ENCODE measurements at regions not wholly inside any gene's neighbourhood (a gene's known extent, or its start where the extent isn't known, plus 50 kb on each side); places are given as distances from the start of the nearest gene placed in this dataset.

GRCh38 chr10:29836396-29836795, 201.6 kb upstream of the SVIL start:
- no peak overlapping the region for H3K4me3 ChIP-seq (ENCODE audit: low read depth, low read length)
- intact Hi-C loops (cut with micrococcal nuclease; ENCODE audit: unreplicated experiment), result no loop called here
- no peak for TF ChIP-seq CTCF (IDR thresholded peaks at IDR 0.05; ENCODE audit: insufficient read depth in 1 of 2, low read depth in 1 of 2, low read length in 1 of 2, severe bottlenecking in 1 of 2, unreplicated experiment in 1 of 2)
- H3K9me3 ChIP-seq, result 0 out of 2 replicates have a peak, but pooled peaks cover 5% of the 10 kb centered on the region
- no peak overlapping the region for H3K27ac Mint-ChIP-seq (ENCODE audit: unreplicated experiment)
- CTCF ChIA-PET, result interaction anchor here (0.5 to 0.8 kb wide), 2 partner anchors 21 to 1251 kb away, joined by 3 to 5 read pairs; no protein-coding TSS in a partner anchor
- no peaks in the 10 kb centered on the region for H3K36me3 ChIP-seq (ENCODE audit: control insufficient read depth, insufficient read depth, low read length)
- H3K4me1 Mint-ChIP-seq (ENCODE audit: low read depth, unreplicated experiment), result peaks cover 52% of the 10 kb centered on the region
- no peaks in the 10 kb centered on the region for H3K27me3 Mint-ChIP-seq (ENCODE audit: insufficient read depth, unreplicated experiment)
- H3K4me1 ChIP-seq, result peaks cover 46% of the 10 kb centered on the region
- H3K36me3 Mint-ChIP-seq (ENCODE audit: insufficient read depth, unreplicated experiment), result no peaks in the 10 kb centered on the region
- no TSS peak for BruUV-seq (replicated peaks)
- no peaks in the 10 kb centered on the region for H3K27me3 ChIP-seq (replicated peaks; ENCODE audit: control insufficient read depth, insufficient read depth, low read length)
- H3K4me3 Mint-ChIP-seq (ENCODE audit: unreplicated experiment), result no peak overlapping the region
- POLR2A ChIA-PET, result no interaction called here
- peaks cover 16% of the 10 kb centered on the region for H3K9me3 Mint-ChIP-seq (ENCODE audit: unreplicated experiment)
- no peak for DNase-seq

- Mint-ChIP-seq H3K27me3 (ENCODE audit: insufficient read depth, unreplicated experiment) (no peaks in the 10 kb centered on the region), H3K4me3 (ENCODE audit: unreplicated experiment) (no peak overlapping the region), H3K9me3 (ENCODE audit: unreplicated experiment) (peaks cover 16% of the 10 kb centered on the region), H3K4me1 (ENCODE audit: low read depth, unreplicated experiment) (peaks cover 50% of the 10 kb centered on the region), H3K27ac (ENCODE audit: unreplicated experiment) (no peak overlapping the region), H3K36me3 (ENCODE audit: insufficient read depth, unreplicated experiment) (no peaks in the 10 kb centered on the region)
- Histone ChIP-seq H3K36me3 (ENCODE audit: control insufficient read depth, insufficient read depth, low read length) (no peaks in the 10 kb centered on the region), H3K9me3 (peaks cover 12% of the 10 kb centered on the region; the same call in 1 of the 2 replicates), H3K27me3 (replicated peaks; ENCODE audit: control insufficient read depth, insufficient read depth, low read length) (no peaks in the 10 kb centered on the region), H3K4me1 (peaks cover 39% of the 10 kb centered on the region), H3K4me3 (ENCODE audit: low read depth, low read length) (no peak overlapping the region)
- DNase-seq, result no peak
- POLR2A ChIA-PET, result no interaction called here
- no peak for TF ChIP-seq CTCF (IDR thresholded peaks at IDR 0.05; ENCODE audit: insufficient read depth in 1 of 2, low read depth in 1 of 2, low read length in 1 of 2, severe bottlenecking in 1 of 2, unreplicated experiment in 1 of 2)
- intact Hi-C loops (cut with micrococcal nuclease; ENCODE audit: unreplicated experiment), result no loop called here
- BruUV-seq (replicated peaks), result no TSS peak
- CTCF ChIA-PET, result no interaction called here
These were observed 200.3 kb upstream of the SVIL start for GRCh38 chr10:29835055-29835454.

- no peaks in the 10 kb centered on the region for H3K27me3 ChIP-seq (replicated peaks; ENCODE audit: control insufficient read depth, insufficient read depth, low read length)
- TF ChIP-seq CTCF (IDR thresholded peaks at IDR 0.05; ENCODE audit: insufficient read depth in 1 of 2, low read depth in 1 of 2, low read length in 1 of 2, severe bottlenecking in 1 of 2, unreplicated experiment in 1 of 2), result no peak
- Mint-ChIP-seq H3K27ac (ENCODE audit: unreplicated experiment) (no peak overlapping the region), H3K4me3 (ENCODE audit: unreplicated experiment) (no peak overlapping the region), H3K4me1 (ENCODE audit: low read depth, unreplicated experiment) (peaks cover 13% of the 10 kb centered on the region), H3K9me3 (ENCODE audit: unreplicated experiment) (peaks cover 16% of the 10 kb centered on the region), H3K36me3 (ENCODE audit: insufficient read depth, unreplicated experiment) (no peaks in the 10 kb centered on the region), H3K27me3 (ENCODE audit: insufficient read depth, unreplicated experiment) (no peaks in the 10 kb centered on the region)
- intact Hi-C loops (cut with micrococcal nuclease; ENCODE audit: unreplicated experiment), result no loop called here
- peaks cover 10% of the 10 kb centered on the region; the same call in 1 of the 2 replicates for H3K9me3 ChIP-seq
- BruUV-seq (replicated peaks), result no TSS peak
- CTCF ChIA-PET, result no interaction called here
- no peaks in the 10 kb centered on the region for H3K36me3 ChIP-seq (ENCODE audit: control insufficient read depth, insufficient read depth, low read length)
- no peak overlapping the region for H3K4me3 ChIP-seq (ENCODE audit: low read depth, low read length)
- H3K4me1 ChIP-seq, result peaks cover 18% of the 10 kb centered on the region
- no peak for DNase-seq
- POLR2A ChIA-PET, result interaction anchor here (0.5 kb wide), 1 partner anchor 9 kb away, joined by 3 read pairs; no protein-coding TSS in a partner anchor
These were observed 196.1 kb upstream of the SVIL start for GRCh38 chr10:29830531-29831512.

Measured in Caco-2 (cell line).